Gastroesophageal sphincter (tissue), 3 donors: ENCODE measurements at regions not wholly inside any gene's neighbourhood (a gene's known extent, or its start where the extent isn't known, plus 50 kb on each side); places are given as distances from the start of the nearest gene placed in this dataset.

Experiments used
- CTCF ChIP-seq, 4 experiments: fragments of 200-600 bp in 2 of 4; fragments of 450-650 bp in 2 of 4; sonication (generic) in 1 of 4; IDR thresholded peaks; one replicate each; pipeline ENCODE4 v1.5.1; 2017 to 2019; ENCODE audit warnings: antibody characterized with exemption in 4 of 4, mild to moderate bottlenecking in 2 of 4, moderate library complexity in 2 of 4
- EP300 ChIP-seq: sonication (generic); formaldehyde crosslinking; IDR thresholded peaks from one replicate; pipeline ENCODE4 v1.6.1; 2017; ENCODE audit warnings: antibody characterized with exemption, mild to moderate bottlenecking
- POLR2A ChIP-seq, 2 donors: fragments of 450-650 bp; IDR thresholded peaks; one replicate each; pipeline ENCODE4 v1.6.1; 2017; ENCODE audit warnings: antibody characterized with exemption in 2 of 2, mild to moderate bottlenecking in 2 of 2, moderate library complexity in 1 of 2
- POLR2AphosphoS5 ChIP-seq: sonication (generic); formaldehyde crosslinking; IDR thresholded peaks from one replicate; pipeline ENCODE4 v1.6.1; 2017; ENCODE audit warnings: antibody characterized with exemption

- TF ChIP-seq CTCF (IDR thresholded peaks at IDR 0.05) (no peak), POLR2A (IDR thresholded peaks at IDR 0.05) (no peak), EP300 (no peak), POLR2AphosphoS5 (no peak)
Measured at GRCh38 chr10:64515970-64516699, 994.9 kb downstream of the REEP3 start.
